Activated CD8-positive, alpha-beta T cell treated with anti-CD3 and anti-CD28 coated beads for 36 hours (primary cell): ENCODE measurements at regions not wholly inside any gene's neighbourhood (a gene's known extent, or its start where the extent isn't known, plus 50 kb on each side); places are given as distances from the start of the nearest gene placed in this dataset.
A peak's percentile ranks its signal among the peaks of the same experiment; 100 is the strongest.

ENCODE experiments used
- ATAC-seq: fragments of 200-7000 bp; cut with Tn5 transposase; one replicate; pipeline ENCODE4 v1.10.0; 2021; ENCODE audit warnings: mild to moderate bottlenecking, moderate library complexity
- CTCF ChIA-PET: fragments of 350-600 bp; sonication (Branson Sonifier 250); formaldehyde crosslinking; loops from one replicate; lab custom pipeline; 2021; ENCODE audit warnings: antibody characterized with exemption; lab: Charles Lee
- POLR2A ChIA-PET: fragments of 350-600 bp; sonication (Branson Sonifier 250); formaldehyde crosslinking; loops from one replicate; lab custom pipeline; 2021; ENCODE audit warnings: antibody characterized with exemption; lab: Charles Lee
- DNase-seq: peaks from one replicate; pipeline ENCODE4 v3.0.0-alpha.2; 2020
- H3K27ac Mint-ChIP-seq: one replicate; pipeline ENCODE4 v1.8.0; 2021; ENCODE audit warnings: mild to moderate bottlenecking, mixed read lengths
- H3K27me3 Mint-ChIP-seq: one replicate; pipeline ENCODE4 v1.8.0; 2021; ENCODE audit warnings: mixed read lengths
- H3K36me3 Mint-ChIP-seq: one replicate; pipeline ENCODE4 v1.8.0; 2021; ENCODE audit warnings: low read depth, mixed read lengths
- H3K4me1 Mint-ChIP-seq: one replicate; pipeline ENCODE4 v1.8.0; 2021; ENCODE audit warnings: low read depth, mixed read lengths
- H3K4me3 Mint-ChIP-seq: one replicate; pipeline ENCODE4 v1.8.0; 2021; ENCODE audit warnings: mild to moderate bottlenecking, moderate library complexity, mixed read lengths
- H3K9me3 Mint-ChIP-seq: one replicate; pipeline ENCODE4 v1.8.0; 2021; ENCODE audit warnings: mixed read lengths
- intact Hi-C: fragments of 100-400 bp; cut with micrococcal nuclease; formaldehyde crosslinking; loops from one replicate; pipeline ENCODE4 v1.10.0; 2022
- TF ChIP-seq, protein P1 (sequence below): fragments of 200-600 bp; IDR thresholded peaks from one replicate; pipeline ENCODE4 v1.8.0; 2022; ENCODE audit warnings: antibody characterized with exemption, mild to moderate bottlenecking

DNA sequence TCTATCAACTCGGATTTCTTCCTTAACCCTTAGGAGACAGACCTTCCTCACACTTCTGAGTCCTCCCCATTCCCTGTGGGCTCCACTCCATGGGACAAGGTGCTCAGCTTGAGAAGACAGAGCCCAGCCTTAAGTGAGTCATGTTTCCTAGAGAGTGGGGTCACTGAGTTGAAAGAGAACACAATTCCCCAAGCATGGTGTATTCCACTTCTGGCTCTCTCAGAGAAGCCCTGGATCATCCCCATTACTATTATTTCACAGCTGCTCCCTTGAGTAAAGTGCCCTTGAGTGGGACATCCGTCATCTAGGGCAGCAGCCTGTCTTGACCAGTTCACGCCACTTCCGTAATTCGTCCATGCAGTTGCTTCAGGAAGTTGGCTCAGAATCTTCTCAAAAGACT, 604.8 kb downstream of the BNC2 start:
- Mint-ChIP-seq H3K4me1 (peaks cover 5% of the 10 kb centered on the region), H3K4me3 (no peak overlapping the region), H3K27ac (no peak overlapping the region), H3K36me3 (no peaks in the 10 kb centered on the region), H3K27me3 (no peaks in the 10 kb centered on the region), H3K9me3 (no peaks in the 10 kb centered on the region)
- no peak for ATAC-seq
- ChIA-PET POLR2A (no interaction called here), CTCF (interaction anchor here (2.4 kb wide), 1 partner anchor 9 kb away, joined by 15 read pairs; no protein-coding TSS in a partner anchor)
- TF ChIP-seq, protein P1, sequence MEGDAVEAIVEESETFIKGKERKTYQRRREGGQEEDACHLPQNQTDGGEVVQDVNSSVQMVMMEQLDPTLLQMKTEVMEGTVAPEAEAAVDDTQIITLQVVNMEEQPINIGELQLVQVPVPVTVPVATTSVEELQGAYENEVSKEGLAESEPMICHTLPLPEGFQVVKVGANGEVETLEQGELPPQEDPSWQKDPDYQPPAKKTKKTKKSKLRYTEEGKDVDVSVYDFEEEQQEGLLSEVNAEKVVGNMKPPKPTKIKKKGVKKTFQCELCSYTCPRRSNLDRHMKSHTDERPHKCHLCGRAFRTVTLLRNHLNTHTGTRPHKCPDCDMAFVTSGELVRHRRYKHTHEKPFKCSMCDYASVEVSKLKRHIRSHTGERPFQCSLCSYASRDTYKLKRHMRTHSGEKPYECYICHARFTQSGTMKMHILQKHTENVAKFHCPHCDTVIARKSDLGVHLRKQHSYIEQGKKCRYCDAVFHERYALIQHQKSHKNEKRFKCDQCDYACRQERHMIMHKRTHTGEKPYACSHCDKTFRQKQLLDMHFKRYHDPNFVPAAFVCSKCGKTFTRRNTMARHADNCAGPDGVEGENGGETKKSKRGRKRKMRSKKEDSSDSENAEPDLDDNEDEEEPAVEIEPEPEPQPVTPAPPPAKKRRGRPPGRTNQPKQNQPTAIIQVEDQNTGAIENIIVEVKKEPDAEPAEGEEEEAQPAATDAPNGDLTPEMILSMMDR: no peak
- intact Hi-C loops: loop anchor here (5.0 kb wide), 1 partner anchor 52 kb away; no protein-coding TSS in a partner anchor
- no peak for DNase-seq

DNA sequence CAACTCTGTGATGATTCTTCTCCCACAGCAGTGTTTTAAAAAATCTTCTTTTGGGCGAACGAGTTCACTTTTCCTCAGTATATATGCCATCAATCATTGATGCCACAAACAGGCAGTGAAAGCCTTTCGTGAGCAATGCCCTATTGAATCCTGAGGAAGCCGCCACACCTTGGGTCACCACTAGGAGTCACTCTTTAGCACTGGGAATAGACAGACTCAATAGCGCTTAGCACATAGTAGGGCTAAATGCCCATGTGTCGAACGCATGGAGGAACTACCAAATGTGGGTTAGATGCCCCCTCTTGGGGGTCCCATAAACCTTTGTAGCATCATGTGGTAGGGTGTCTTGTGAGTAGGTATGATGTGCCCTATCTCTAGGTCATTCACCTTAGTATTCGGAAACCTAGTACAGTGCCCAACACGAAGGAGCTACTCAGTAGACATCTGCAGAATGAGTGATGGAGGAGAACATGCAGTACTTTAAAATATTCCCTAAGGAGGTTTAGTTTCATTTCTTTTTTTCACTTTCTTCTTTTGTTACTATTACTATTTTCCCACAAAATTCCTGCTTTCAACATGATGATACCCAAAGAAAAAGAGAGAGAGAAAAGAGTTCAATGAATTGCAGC, 603.7 kb downstream of the BNC2 start:
- TF ChIP-seq, protein P1: peak; percentile 59
- peak; percentile 33 for DNase-seq

GRCh38 chr9:16267281-16268066, 603.0 kb downstream of the BNC2 start:
- Mint-ChIP-seq H3K27ac (no peak overlapping the region), H3K36me3 (no peaks in the 10 kb centered on the region), H3K9me3 (no peaks in the 10 kb centered on the region), H3K4me3 (no peak overlapping the region), H3K4me1 (peaks cover 5% of the 10 kb centered on the region), H3K27me3 (no peaks in the 10 kb centered on the region)
- POLR2A ChIA-PET: no interaction called here
- TF ChIP-seq, protein P1: no peak
- intact Hi-C loops: loop anchor here (5.0 kb wide), 1 partner anchor 50 kb away; no protein-coding TSS in a partner anchor
- peak; percentile 56 for ATAC-seq
- CTCF ChIA-PET: interaction anchor here (0.7 to 2.4 kb wide), 4 partner anchors 11 to 95 kb away, joined by 3 to 15 read pairs (median 4); no protein-coding TSS in a partner anchor
- DNase-seq: peak; percentile 14

More for the DNA sequence above, 603.7 kb downstream of the BNC2 start:
- no peaks in the 10 kb centered on the region for H3K9me3 Mint-ChIP-seq
- peaks cover 5% of the 10 kb centered on the region for H3K4me1 Mint-ChIP-seq
- ATAC-seq: no peak
- no peak overlapping the region for H3K27ac Mint-ChIP-seq
- intact Hi-C loops: loop anchor here (5.0 kb wide), 1 partner anchor 51 kb away; no protein-coding TSS in a partner anchor
- no peak overlapping the region for H3K4me3 Mint-ChIP-seq
- no peaks in the 10 kb centered on the region for H3K27me3 Mint-ChIP-seq
- ChIA-PET CTCF (interaction anchor here (0.7 to 2.4 kb wide), 4 partner anchors 10 to 95 kb away, joined by 3 to 15 read pairs (median 4); no protein-coding TSS in a partner anchor), POLR2A (no interaction called here)
- no peaks in the 10 kb centered on the region for H3K36me3 Mint-ChIP-seq

DNA sequence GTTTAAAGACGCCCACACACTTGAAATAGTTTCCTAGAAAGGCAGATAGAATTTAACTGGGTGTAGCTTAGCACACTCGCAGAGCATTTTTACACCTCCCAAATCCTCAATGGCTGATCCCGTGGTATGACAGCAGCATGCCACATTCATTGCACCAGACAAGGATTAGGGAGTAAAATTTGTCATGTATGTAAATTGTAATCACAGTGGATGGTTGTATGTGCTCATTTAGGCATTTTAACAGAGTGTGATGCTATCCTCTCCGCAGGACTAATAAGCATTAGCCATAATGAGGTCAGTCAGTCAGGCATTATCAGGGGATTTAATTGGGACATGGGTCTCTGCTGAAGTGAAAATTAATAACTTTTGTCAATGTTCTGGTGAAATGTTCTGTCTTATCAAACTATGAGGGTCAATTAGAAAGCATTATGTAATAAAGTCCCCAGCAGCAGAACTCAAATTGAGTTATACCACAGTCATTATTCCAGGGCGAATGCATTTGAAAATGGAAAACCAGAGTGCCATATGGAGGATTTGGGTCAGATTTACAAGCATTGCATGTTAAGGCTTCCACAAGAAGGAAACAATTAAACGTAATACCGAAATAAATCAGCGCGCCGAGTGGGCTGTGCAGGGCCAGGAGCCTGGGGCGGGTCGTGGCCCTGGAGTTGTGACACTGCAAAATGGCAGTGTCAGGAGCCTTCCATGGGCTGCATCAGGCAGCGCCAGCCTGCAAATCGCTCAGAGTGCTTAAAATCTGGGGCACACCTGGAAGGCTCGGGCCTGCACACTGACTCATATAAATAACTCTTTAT, 602.2 kb downstream of the BNC2 start:
- TF ChIP-seq, protein P1: no peak
- CTCF ChIA-PET: no interaction called here

More for the DNA sequence above, 602.2 kb downstream of the BNC2 start:
- no peaks in the 10 kb centered on the region for H3K36me3 Mint-ChIP-seq
- DNase-seq (no peak), ATAC-seq (no peak)
- POLR2A ChIA-PET: no interaction called here
- H3K4me1 Mint-ChIP-seq: peaks cover 5% of the 10 kb centered on the region
- no peaks in the 10 kb centered on the region for H3K27me3 Mint-ChIP-seq
- H3K4me3 Mint-ChIP-seq: no peak overlapping the region
- no peaks in the 10 kb centered on the region for H3K9me3 Mint-ChIP-seq
- intact Hi-C loops: loop anchor here (5.0 kb wide), 1 partner anchor 49 kb away; no protein-coding TSS in a partner anchor
- no peak overlapping the region for H3K27ac Mint-ChIP-seq
